ENCODE measurements at regions not wholly inside any gene's neighbourhood (a gene's known extent, or its start where the extent isn't known, plus 50 kb on each side); places are given as distances from the start of the nearest gene placed in this dataset.

DNA sequence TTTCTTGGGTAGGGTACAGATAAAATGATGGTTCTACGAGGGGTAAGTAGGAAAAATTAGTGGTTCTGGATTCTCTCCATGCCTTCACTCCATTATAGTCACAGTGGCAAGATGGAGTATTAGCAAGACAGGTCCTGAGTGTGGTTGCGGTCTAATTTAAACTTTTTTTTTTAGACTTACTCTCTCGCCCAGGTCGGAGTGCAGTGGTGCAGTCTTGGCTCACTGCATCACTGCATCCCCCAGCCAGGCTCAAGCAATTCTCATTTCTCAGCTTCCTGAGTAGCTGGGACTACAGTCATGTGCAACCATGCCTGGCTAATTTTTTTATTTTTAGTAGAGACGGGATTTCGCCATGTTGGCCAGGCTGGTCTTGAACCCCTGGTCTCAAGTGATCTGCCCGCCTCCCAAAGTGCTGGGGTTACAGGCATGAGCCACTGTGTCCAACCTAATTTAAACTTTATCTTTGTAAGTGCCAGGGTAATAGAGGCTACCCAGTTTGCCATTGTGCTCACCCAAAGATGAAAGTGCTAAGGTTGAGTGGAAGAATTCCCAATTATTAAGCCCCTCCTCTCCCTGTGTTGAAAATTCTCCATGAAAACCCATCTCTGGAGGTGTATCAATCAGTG, 135.6 kb downstream of the TM9SF2 start:
- no peak for DNase-seq (ENCODE audit: low spot score)
- in situ Hi-C loops (cut with MboI; ENCODE audit: low pct_unique_long_range_greater_than_20kb, low sequenced_read_pairs, unreplicated experiment) = no loop called here
- TF ChIP-seq, protein P1, sequence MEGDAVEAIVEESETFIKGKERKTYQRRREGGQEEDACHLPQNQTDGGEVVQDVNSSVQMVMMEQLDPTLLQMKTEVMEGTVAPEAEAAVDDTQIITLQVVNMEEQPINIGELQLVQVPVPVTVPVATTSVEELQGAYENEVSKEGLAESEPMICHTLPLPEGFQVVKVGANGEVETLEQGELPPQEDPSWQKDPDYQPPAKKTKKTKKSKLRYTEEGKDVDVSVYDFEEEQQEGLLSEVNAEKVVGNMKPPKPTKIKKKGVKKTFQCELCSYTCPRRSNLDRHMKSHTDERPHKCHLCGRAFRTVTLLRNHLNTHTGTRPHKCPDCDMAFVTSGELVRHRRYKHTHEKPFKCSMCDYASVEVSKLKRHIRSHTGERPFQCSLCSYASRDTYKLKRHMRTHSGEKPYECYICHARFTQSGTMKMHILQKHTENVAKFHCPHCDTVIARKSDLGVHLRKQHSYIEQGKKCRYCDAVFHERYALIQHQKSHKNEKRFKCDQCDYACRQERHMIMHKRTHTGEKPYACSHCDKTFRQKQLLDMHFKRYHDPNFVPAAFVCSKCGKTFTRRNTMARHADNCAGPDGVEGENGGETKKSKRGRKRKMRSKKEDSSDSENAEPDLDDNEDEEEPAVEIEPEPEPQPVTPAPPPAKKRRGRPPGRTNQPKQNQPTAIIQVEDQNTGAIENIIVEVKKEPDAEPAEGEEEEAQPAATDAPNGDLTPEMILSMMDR (IDR thresholded peaks at IDR 0.05; ENCODE audit: extremely low read depth, insufficient read depth, missing control alignments) = no peak

DNA sequence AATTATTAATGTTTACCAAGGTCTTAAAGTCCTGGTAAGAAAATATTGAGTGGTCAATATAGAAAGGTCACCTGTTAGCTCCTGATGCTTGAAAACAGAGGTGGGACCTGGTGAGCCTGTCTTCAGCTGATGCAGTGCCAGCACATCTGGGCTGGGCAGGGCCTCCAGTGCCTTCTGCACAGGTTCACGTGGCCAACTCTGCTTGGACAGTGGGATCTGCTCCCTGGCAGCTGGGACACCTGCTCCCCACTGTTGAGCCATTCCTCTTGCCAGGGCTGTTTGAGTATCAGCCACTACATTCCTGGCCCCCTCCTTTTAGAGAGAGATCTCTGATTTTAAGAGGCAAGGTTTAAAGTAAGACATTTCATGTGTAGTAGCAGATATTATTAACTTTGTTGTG, 135.0 kb downstream of the TM9SF2 start:
- DNase-seq (ENCODE audit: low spot score) = no peak
- TF ChIP-seq, protein P1 (IDR thresholded peaks at IDR 0.05; ENCODE audit: extremely low read depth, insufficient read depth, missing control alignments) = no peak
- in situ Hi-C loops (cut with MboI; ENCODE audit: low pct_unique_long_range_greater_than_20kb, low sequenced_read_pairs, unreplicated experiment) = no loop called here

DNA sequence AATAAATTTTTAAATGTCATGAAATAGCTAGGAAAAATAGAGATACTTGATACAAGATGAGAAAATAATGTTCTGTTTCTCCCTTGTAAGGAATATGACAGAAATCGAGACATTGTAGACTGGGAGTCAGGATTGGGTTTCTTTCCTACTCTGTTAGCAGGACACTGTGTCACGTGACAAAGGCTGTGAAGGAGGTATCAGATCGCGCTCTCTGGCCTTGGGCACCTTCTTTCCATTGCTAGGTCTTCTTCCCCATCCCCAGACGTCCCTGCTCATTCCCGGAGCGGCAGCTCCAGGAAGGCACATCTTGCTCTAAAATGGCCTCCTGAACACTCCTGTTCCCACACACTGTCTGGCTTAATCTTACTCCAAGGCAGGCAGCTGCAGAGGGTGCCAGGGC, 133.4 kb downstream of the TM9SF2 start:
- TF ChIP-seq, protein P1 (IDR thresholded peaks at IDR 0.05; ENCODE audit: extremely low read depth, insufficient read depth, missing control alignments) = no peak

DNA sequence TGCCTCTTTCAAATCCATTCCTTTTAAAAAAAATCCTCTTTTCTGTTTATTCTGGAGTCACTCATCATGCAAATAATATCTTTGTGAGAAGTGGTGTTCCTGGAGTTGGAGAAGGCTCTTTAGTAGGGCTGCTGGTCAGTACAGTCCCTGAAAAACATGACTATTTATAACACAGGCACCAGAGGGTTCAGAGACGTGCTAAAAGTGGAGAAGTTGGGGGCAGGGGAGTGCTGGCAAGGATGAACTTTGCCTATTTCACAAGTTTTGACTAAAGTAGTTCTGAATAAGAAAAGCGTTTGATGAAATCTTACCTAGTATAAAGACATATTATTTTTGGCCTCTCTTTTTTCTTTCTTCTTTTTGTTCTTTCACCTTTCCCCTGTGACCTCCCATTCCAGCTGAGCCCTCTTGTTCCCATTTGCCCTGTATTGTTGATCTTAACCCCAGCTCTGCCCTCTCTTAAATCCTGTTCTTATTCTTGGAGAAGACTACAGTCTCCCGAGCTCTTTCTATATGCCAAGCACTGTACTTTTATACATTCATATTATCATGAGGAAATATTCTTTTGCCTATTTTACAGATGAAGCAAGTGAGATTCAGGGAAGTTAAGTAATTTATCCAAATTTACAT, 129.1 kb downstream of the TM9SF2 start:
- no peak for DNase-seq (ENCODE audit: low spot score)
- in situ Hi-C loops (cut with MboI; ENCODE audit: low pct_unique_long_range_greater_than_20kb, low sequenced_read_pairs, unreplicated experiment) = no loop called here
- TF ChIP-seq, protein P1 (IDR thresholded peaks at IDR 0.05; ENCODE audit: extremely low read depth, insufficient read depth, missing control alignments) = no peak

More for the DNA sequence above, 133.4 kb downstream of the TM9SF2 start:
- no peak for DNase-seq (ENCODE audit: low spot score)
- in situ Hi-C loops (cut with MboI; ENCODE audit: low pct_unique_long_range_greater_than_20kb, low sequenced_read_pairs, unreplicated experiment) = no loop called here

DNA sequence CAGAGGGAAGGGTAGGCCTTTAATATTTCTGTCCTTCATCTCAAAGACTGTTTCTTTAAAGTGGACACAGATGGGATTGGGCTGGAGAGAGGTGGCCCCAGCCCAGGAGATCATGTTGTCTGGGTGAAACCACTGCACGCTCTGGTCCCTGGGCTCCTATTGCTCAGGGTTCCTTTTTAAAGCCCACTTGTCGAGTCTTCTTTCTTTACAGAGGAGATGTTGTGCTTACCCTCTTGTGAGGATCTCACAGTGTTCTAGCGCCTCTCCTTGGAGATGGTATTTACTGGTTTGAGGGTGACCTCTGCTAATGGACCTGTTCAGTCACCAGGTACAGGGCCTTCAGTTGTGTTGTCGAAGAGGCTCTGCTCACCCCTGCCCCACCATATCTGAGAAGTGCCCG, 128.4 kb downstream of the TM9SF2 start:
- in situ Hi-C loops (cut with MboI; ENCODE audit: low pct_unique_long_range_greater_than_20kb, low sequenced_read_pairs, unreplicated experiment) = no loop called here

DNA sequence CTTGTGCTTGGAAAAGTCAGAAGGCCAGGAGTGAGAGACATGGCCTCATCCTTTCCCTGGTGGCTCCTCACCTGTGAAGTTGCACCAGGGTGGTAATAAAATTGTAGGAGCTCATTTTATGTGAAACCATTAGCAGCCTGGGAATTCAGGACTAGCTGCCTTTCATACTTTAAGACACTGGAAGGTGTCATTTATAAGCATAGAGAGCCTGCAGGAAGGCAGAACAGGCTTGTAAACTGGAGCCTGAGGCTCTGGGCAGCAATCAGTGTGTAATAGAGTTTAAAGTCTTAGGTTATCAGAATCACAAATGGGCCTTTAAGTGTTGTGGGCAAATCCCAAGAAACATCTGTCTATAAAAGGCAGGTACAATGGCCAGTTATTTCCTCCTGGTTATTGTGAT, 127.2 kb downstream of the TM9SF2 start:
- in situ Hi-C loops (cut with MboI; ENCODE audit: low pct_unique_long_range_greater_than_20kb, low sequenced_read_pairs, unreplicated experiment) = no loop called here
- TF ChIP-seq, protein P1 (IDR thresholded peaks at IDR 0.05; ENCODE audit: extremely low read depth, insufficient read depth, missing control alignments) = no peak
- no peak for DNase-seq (ENCODE audit: low spot score)

More for the DNA sequence above, 128.4 kb downstream of the TM9SF2 start:
- no peak for DNase-seq (ENCODE audit: low spot score)
- TF ChIP-seq, protein P1 (IDR thresholded peaks at IDR 0.05; ENCODE audit: extremely low read depth, insufficient read depth, missing control alignments) = no peak
